IPS-NIHi11 (cell line): ENCODE measurements at regions not wholly inside any gene's neighbourhood (a gene's known extent, or its start where the extent isn't known, plus 50 kb on each side); places are given as distances from the start of the nearest gene placed in this dataset.

ENCODE experiments used
- DNase-seq: peaks from one replicate; pipeline ENCODE4 v3.0.0; 2012; ENCODE audit warnings: mixed read lengths, low spot score

- DNase-seq = no peak
Measured at GRCh38 chr15:69659454-69660050, 206.9 kb downstream of the RPLP1 start.

- DNase-seq = no peak
Measured at GRCh38 chr15:69660114-69660513, 207.5 kb downstream of the RPLP1 start.

- DNase-seq = no peak
Measured at GRCh38 chr15:69660658-69661405, 208.2 kb downstream of the RPLP1 start.

GRCh38 chr15:69661446-69661845 lies 208.8 kb downstream of the RPLP1 start:
- DNase-seq = no peak

GRCh38 chr15:69661871-69662644 lies 209.4 kb downstream of the RPLP1 start:
- no peak for DNase-seq

GRCh38 chr15:69662645-69663000 lies 210.0 kb downstream of the RPLP1 start:
- DNase-seq = no peak

GRCh38 chr15:69663441-69663840 lies 210.8 kb downstream of the RPLP1 start:
- DNase-seq = no peak

- no peak for DNase-seq
Measured at GRCh38 chr15:69663982-69664381, 211.4 kb downstream of the RPLP1 start.

GRCh38 chr15:69664572-69665571 lies 212.3 kb downstream of the RPLP1 start:
- no peak for DNase-seq

- DNase-seq = no peak
Measured at GRCh38 chr15:69665641-69666111, 213.1 kb downstream of the RPLP1 start.

- DNase-seq = no peak
Measured at GRCh38 chr15:69666441-69666882, 213.8 kb downstream of the RPLP1 start.

- DNase-seq = no peak
Measured at GRCh38 chr15:69666921-69667811, 214.5 kb downstream of the RPLP1 start.

- no peak for DNase-seq
Measured at GRCh38 chr15:69668039-69668705, 215.6 kb downstream of the RPLP1 start.

- DNase-seq = no peak
Measured at GRCh38 chr15:69668963-69669362, 216.3 kb downstream of the RPLP1 start.

GRCh38 chr15:69669446-69669845 lies 216.8 kb downstream of the RPLP1 start:
- DNase-seq = no peak

GRCh38 chr15:69673291-69673881 lies 220.8 kb downstream of the RPLP1 start:
- DNase-seq = no peak

GRCh38 chr15:69675731-69676130 lies 223.1 kb downstream of the RPLP1 start:
- DNase-seq = no peak

GRCh38 chr15:69677403-69677802 lies 224.8 kb downstream of the RPLP1 start:
- DNase-seq = no peak

- no peak for DNase-seq
Measured at GRCh38 chr15:69679623-69680228, 227.1 kb downstream of the RPLP1 start.
